PC-3 (cell line): ENCODE measurements at regions not wholly inside any gene's neighbourhood (a gene's known extent, or its start where the extent isn't known, plus 50 kb on each side); places are given as distances from the start of the nearest gene placed in this dataset.

Experiments used
- ATAC-seq: fragments of 200-7000 bp; cut with Tn5 transposase; 2 replicates; pipeline ENCODE4 v1.9.1; 2020; ENCODE audit warnings: mild to moderate bottlenecking, moderate library complexity
- BruUV-seq: library from RNA; stranded (reverse); fragments of 400-500 nt; replicated peaks from 2 replicates; lab custom pipeline; 2021; lab: Mats Ljungman, UMichigan
- CTCF ChIA-PET: fragments of 300-600 bp; sonication (Branson Sonifier 250); formaldehyde crosslinking; loops from one replicate; lab custom pipeline; 2022; ENCODE audit warnings: antibody characterized with exemption; lab: Charles Lee
- POLR2A ChIA-PET: fragments of 300-600 bp; sonication (Branson Sonifier 250); formaldehyde crosslinking; loops from one replicate; lab custom pipeline; 2022; ENCODE audit warnings: antibody characterized with exemption; ENCODE audit not compliant: unreplicated experiment; lab: Charles Lee
- DNase-seq: peaks from one replicate; pipeline ENCODE4 v3.0.0-alpha.2; 2015
- H2AFZ ChIP-seq: fragments of 300-600 bp; sonication (generic); 2 replicates; pipeline ENCODE4 v1.6.0; 2016; ENCODE audit warnings: antibody characterized with exemption, low read length
- H3F3A ChIP-seq: fragments of 300-600 bp; sonication (generic); one replicate; pipeline ENCODE4 v1.6.0; 2017; ENCODE audit warnings: antibody characterized with exemption, low read length, control low read depth, mild to moderate bottlenecking; ENCODE audit not compliant: unreplicated experiment
- H3K27ac ChIP-seq: fragments of 300-600 bp; sonication (generic); 2 replicates; pipeline ENCODE4 v1.5.1; 2016; ENCODE audit warnings: mild to moderate bottlenecking, low read length
- H3K27me3 ChIP-seq: fragments of 300-600 bp; sonication (generic); 2 replicates; pipeline ENCODE4 v1.6.1; 2016; ENCODE audit warnings: low read length, mixed read lengths
- H3K36me3 ChIP-seq: fragments of 300-600 bp; sonication (generic); 2 replicates; pipeline ENCODE4 v1.6.1; 2016; ENCODE audit warnings: low read depth, mixed run types, low read length, mixed read lengths
- H3K4me1 ChIP-seq: fragments of 300-600 bp; sonication (generic); 2 replicates; pipeline ENCODE4 v1.5.1; 2016; ENCODE audit warnings: low read length; ENCODE audit not compliant: insufficient read depth
- H3K4me2 ChIP-seq: fragments of 300-600 bp; sonication (generic); 2 replicates; pipeline ENCODE4 v1.6.0; 2016; ENCODE audit warnings: low read length
- H3K4me3 ChIP-seq: fragments of 300-600 bp; sonication (generic); 2 replicates; pipeline ENCODE4 v1.5.1; 2016; ENCODE audit warnings: mild to moderate bottlenecking, low read length, mixed read lengths
- H3K79me2 ChIP-seq: fragments of 300-600 bp; sonication (generic); 2 replicates; pipeline ENCODE4 v1.6.1; 2017; ENCODE audit warnings: low read length, mixed read lengths
- H3K9ac ChIP-seq: fragments of 300-600 bp; sonication (generic); 2 replicates; pipeline ENCODE4 v1.6.0; 2016; ENCODE audit warnings: mild to moderate bottlenecking, low read length
- H3K9me2 ChIP-seq: fragments of 300-600 bp; sonication (generic); replicated peaks from 2 replicates; pipeline ENCODE4 v1.6.1; 2016; ENCODE audit warnings: mixed run types, low read length, mixed read lengths
- H3K9me3 ChIP-seq: fragments of 300-600 bp; sonication (generic); 2 replicates; pipeline ENCODE4 v1.6.1; 2016; ENCODE audit warnings: low read length, mixed read lengths
- H4K20me1 ChIP-seq: fragments of 300-600 bp; sonication (generic); 2 replicates; pipeline ENCODE4 v1.6.1; 2016; ENCODE audit warnings: low read length, mixed read lengths
- EZH2 ChIP-seq: fragments of 300-600 bp; sonication (generic); IDR thresholded peaks from one replicate; pipeline ENCODE4 v1.6.1; 2017; ENCODE audit warnings: antibody characterized with exemption, mild to moderate bottlenecking, low read length; ENCODE audit not compliant: unreplicated experiment
- EZH2phosphoT487 ChIP-seq: fragments of 300-600 bp; sonication (generic); IDR thresholded peaks from 2 replicates; pipeline ENCODE4 v1.6.1; 2018; ENCODE audit warnings: mild to moderate bottlenecking, antibody characterized with exemption, low read length, borderline replicate concordance
- intact Hi-C: fragments of 100-400 bp; cut with micrococcal nuclease; formaldehyde crosslinking; loops from 2 replicates; pipeline ENCODE4 v1.9.0; 2023
- TF ChIP-seq, protein P1 (sequence below): fragments of 300-600 bp; sonication (generic); conservative IDR thresholded peaks from 2 replicates; pipeline ENCODE4 v1.5.1; 2017; ENCODE audit warnings: antibody characterized with exemption, low read depth, mild to moderate bottlenecking, low read length

DNA sequence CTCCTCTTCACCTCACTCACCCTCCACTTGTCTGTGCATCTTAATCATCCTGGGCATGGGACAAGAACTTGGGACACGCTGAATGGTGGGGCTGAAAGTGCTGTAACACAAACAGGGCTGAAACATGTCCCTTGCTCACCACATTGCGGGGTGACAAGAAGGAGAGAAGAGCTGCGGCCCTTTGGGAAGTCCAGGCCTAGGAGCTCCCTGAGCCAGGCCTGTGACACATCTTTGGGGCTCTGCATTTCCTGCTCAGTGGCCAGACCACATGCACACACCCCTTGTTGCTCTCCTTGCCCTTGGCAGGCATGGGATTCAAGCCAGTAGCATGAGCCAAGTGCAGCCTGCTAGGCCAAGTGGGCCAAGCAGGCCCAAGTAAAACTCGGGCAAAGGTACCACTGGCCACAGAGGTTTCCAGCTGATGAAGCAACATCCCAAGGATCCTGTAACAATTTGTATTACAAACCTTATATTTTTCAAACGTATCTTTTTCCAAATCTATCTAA lies 1384.3 kb upstream of the PCDH20 start:
- ATAC-seq (no peak), DNase-seq (no peak)
- no peak overlapping the region for H3K4me2 ChIP-seq
- ChIA-PET CTCF (no interaction called here), POLR2A (no interaction called here)
- no peaks in the 10 kb centered on the region for H3K27me3 ChIP-seq
- no peaks in the 10 kb centered on the region for H3K4me1 ChIP-seq
- intact Hi-C loops, result no loop called here
- H4K20me1 ChIP-seq, result no peaks in the 10 kb centered on the region
- no peaks in the 10 kb centered on the region for H3F3A ChIP-seq
- no peaks in the 10 kb centered on the region for H3K79me2 ChIP-seq
- no peak overlapping the region for H3K4me3 ChIP-seq
- H3K36me3 ChIP-seq, result no peaks in the 10 kb centered on the region
- H3K9me2 ChIP-seq, result no peaks in the 10 kb centered on the region
- H3K9me3 ChIP-seq, result no peaks in the 10 kb centered on the region
- H3K9ac ChIP-seq, result no peak overlapping the region
- H2AFZ ChIP-seq, result no peak overlapping the region
- no TSS peak for BruUV-seq
- H3K27ac ChIP-seq, result no peak overlapping the region
- TF ChIP-seq, protein P1, sequence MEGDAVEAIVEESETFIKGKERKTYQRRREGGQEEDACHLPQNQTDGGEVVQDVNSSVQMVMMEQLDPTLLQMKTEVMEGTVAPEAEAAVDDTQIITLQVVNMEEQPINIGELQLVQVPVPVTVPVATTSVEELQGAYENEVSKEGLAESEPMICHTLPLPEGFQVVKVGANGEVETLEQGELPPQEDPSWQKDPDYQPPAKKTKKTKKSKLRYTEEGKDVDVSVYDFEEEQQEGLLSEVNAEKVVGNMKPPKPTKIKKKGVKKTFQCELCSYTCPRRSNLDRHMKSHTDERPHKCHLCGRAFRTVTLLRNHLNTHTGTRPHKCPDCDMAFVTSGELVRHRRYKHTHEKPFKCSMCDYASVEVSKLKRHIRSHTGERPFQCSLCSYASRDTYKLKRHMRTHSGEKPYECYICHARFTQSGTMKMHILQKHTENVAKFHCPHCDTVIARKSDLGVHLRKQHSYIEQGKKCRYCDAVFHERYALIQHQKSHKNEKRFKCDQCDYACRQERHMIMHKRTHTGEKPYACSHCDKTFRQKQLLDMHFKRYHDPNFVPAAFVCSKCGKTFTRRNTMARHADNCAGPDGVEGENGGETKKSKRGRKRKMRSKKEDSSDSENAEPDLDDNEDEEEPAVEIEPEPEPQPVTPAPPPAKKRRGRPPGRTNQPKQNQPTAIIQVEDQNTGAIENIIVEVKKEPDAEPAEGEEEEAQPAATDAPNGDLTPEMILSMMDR, result no peak
- no peak for TF ChIP-seq EZH2
- no peak for TF ChIP-seq EZH2phosphoT487

DNA sequence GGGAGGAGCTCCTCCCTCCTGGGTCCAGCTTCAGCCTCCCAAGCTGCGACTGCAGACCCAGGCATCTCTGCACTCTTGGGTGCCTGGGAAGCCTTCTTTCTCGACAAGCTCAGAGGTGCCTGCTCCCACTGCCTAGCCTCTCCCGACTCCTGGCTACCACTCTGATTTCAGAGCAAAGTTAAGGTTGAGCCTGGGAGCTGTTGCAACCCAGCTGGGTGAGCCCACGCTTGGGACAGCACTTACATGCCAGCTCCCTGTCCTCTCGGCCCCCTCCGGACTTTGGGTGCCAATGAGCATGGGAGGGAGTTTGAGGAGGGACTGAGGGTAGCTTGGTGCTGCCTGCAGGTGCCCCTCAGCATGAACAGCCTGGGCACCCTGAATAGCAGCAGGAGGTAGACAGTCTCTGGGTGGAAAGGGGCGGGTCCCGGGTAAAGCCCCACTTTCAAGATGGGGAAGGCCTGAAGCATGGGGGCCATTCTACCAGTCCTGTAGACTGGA lies 1383.4 kb upstream of the PCDH20 start:
- ATAC-seq (no peak), DNase-seq (no peak)
- no peaks in the 10 kb centered on the region for H3K79me2 ChIP-seq
- ChIA-PET POLR2A (no interaction called here), CTCF (no interaction called here)
- no peaks in the 10 kb centered on the region for H3K9me3 ChIP-seq
- H3K27ac ChIP-seq, result no peak overlapping the region
- H3K4me2 ChIP-seq, result no peak overlapping the region
- no TSS peak for BruUV-seq
- no peaks in the 10 kb centered on the region for H3K4me1 ChIP-seq
- H3F3A ChIP-seq, result no peaks in the 10 kb centered on the region
- TF ChIP-seq, protein P1, result no peak
- no peak for TF ChIP-seq EZH2
- no peak for TF ChIP-seq EZH2phosphoT487
- no peaks in the 10 kb centered on the region for H3K9me2 ChIP-seq
- no peaks in the 10 kb centered on the region for H4K20me1 ChIP-seq
- intact Hi-C loops, result no loop called here
- H3K27me3 ChIP-seq, result no peaks in the 10 kb centered on the region
- no peak overlapping the region for H3K9ac ChIP-seq
- no peak overlapping the region for H2AFZ ChIP-seq
- no peak overlapping the region for H3K4me3 ChIP-seq
- no peaks in the 10 kb centered on the region for H3K36me3 ChIP-seq

DNA sequence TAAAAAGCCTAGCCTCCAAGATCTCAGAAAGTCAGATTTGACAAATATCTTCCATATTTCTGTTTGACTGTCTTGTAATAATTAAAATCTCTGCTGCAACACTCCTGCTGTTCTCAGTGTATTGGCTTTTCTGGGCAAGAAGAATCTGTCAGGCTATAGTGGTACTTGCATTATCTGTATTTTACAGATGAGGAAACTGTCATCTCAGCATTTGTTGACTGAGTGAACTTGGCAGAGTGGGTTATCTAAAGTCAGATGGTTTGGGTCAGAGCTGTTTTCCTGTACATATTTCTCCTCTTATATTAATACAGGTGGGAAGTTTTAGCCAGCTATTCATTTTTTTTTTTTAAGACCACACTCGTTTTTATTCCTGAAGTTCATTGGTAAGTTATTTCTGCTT lies 1378.2 kb upstream of the PCDH20 start:
- ChIA-PET CTCF (no interaction called here), POLR2A (no interaction called here)
- Histone ChIP-seq H3K9me3 (no peaks in the 10 kb centered on the region), H3K4me3 (no peak overlapping the region), H3K4me2 (no peak overlapping the region), H3K9me2 (no peaks in the 10 kb centered on the region), H3K36me3 (no peaks in the 10 kb centered on the region), H3K4me1 (no peaks in the 10 kb centered on the region), H4K20me1 (no peaks in the 10 kb centered on the region), H3K9ac (no peak overlapping the region), H2AFZ (no peak overlapping the region), H3K79me2 (no peaks in the 10 kb centered on the region), H3K27me3 (no peaks in the 10 kb centered on the region), H3F3A (no peaks in the 10 kb centered on the region), H3K27ac (no peak overlapping the region)
- intact Hi-C loops, result no loop called here
- no peak for ATAC-seq
- TF ChIP-seq EZH2phosphoT487, result no peak
- TF ChIP-seq, protein P1, result no peak
- no peak for TF ChIP-seq EZH2
- no TSS peak for BruUV-seq
- no peak for DNase-seq
